Thymus (tissue), 11 donors: ENCODE measurements at regions not wholly inside any gene's neighbourhood (a gene's known extent, or its start where the extent isn't known, plus 50 kb on each side); places are given as distances from the start of the nearest gene placed in this dataset.

Source experiments
- DNase-seq, 9 donors: peaks; one replicate each; pipeline ENCODE4 v3.0.0-alpha.2; 2013; ENCODE audit warnings: low spot score in 9 of 9, low read depth in 6 of 9, missing footprints in 1 of 9
- H3K27ac ChIP-seq, 2 donors: one replicate each; pipeline ENCODE4 v1.5.1; 2013; ENCODE audit warnings: control low read depth in 1 of 2, low read depth in 1 of 2, low read length in 1 of 2, mild to moderate bottlenecking in 1 of 2, moderate library complexity in 1 of 2
- H3K27me3 ChIP-seq, 2 donors: one replicate each; pipeline ENCODE4 v1.5.1; 2013; ENCODE audit warnings: low read length in 1 of 2; ENCODE audit not compliant: control insufficient read depth in 2 of 2, insufficient read depth in 1 of 2
- H3K36me3 ChIP-seq, 2 donors: one replicate each; pipeline ENCODE4 v1.5.1; 2013; ENCODE audit warnings: low read length in 1 of 2, mild to moderate bottlenecking in 1 of 2, moderate library complexity in 1 of 2; ENCODE audit not compliant: control insufficient read depth in 2 of 2, insufficient read depth in 2 of 2
- H3K4me1 ChIP-seq, 2 donors: one replicate each; pipeline ENCODE4 v1.5.1; 2013; ENCODE audit warnings: low read length in 2 of 2; ENCODE audit not compliant: control insufficient read depth in 2 of 2, insufficient read depth in 2 of 2
- H3K4me3 ChIP-seq, 2 donors: one replicate each; pipeline ENCODE4 v1.5.1; 2013; ENCODE audit warnings: low read length in 2 of 2, control low read depth in 1 of 2, mild to moderate bottlenecking in 1 of 2
- H3K9me3 ChIP-seq, 2 donors: one replicate each; pipeline ENCODE4 v1.5.1; 2013; ENCODE audit warnings: low read length in 1 of 2, mild to moderate bottlenecking in 1 of 2; ENCODE audit not compliant: control insufficient read depth in 2 of 2, insufficient read depth in 1 of 2
- WGBS: extraction: QIAGEN DNeasy Blood & Tissue Kit; methylation state at CpG from one replicate; pipeline ENCODE4 v1.1.7; 2013; 5-methylcytosine and 5-hydroxymethylcytosine counted together
- donor health status: healthy.

GRCh38 chr6:3607599-3607998 lies 143.9 kb downstream of the PXDC1 start:
- Histone ChIP-seq H3K4me1 (peaks cover 12 to 20% of the 10 kb centered on the region in 2 donors), H3K9me3 (peaks cover 0 to 6% of the 10 kb centered on the region in 2 donors), H3K27me3 (no peaks in the 10 kb centered on the region), H3K4me3 (no peak overlapping the region), H3K27ac (no peak overlapping the region), H3K36me3 (no peaks in the 10 kb centered on the region)
- no peak for DNase-seq
- 98% methylated on average over 8 of the region's 8 CpGs for WGBS

- Histone ChIP-seq H3K27me3 (no peaks in the 10 kb centered on the region), H3K9me3 (peaks cover 0 to 8% of the 10 kb centered on the region in 2 donors), H3K36me3 (no peaks in the 10 kb centered on the region), H3K4me1 (peaks cover 12 to 21% of the 10 kb centered on the region in 2 donors), H3K27ac (no peak overlapping the region), H3K4me3 (no peak overlapping the region)
- over 99% methylated on average over 4 of the region's 4 CpGs for WGBS
- no peak for DNase-seq
These were observed 144.3 kb downstream of the PXDC1 start for GRCh38 chr6:3607171-3607570.

GRCh38 chr6:3603340-3604130 lies 146.7 kb upstream of the SLC22A23 start:
- peak overlapping the region; percentile 8 to 51 for H3K27ac ChIP-seq
- H3K4me3 ChIP-seq, result no peak overlapping the region
- peaks cover 0 to 8% of the 10 kb centered on the region in 2 donors for H3K9me3 ChIP-seq
- H3K27me3 ChIP-seq, result no peaks in the 10 kb centered on the region
- H3K4me1 ChIP-seq, result peaks cover 12 to 21% of the 10 kb centered on the region in 2 donors
- WGBS, result 40% methylated on average over 5 of the region's 5 CpGs
- DNase-seq, result peak in 8 of 9 donors; percentile 25 to 82 (median 60)
- H3K36me3 ChIP-seq, result no peaks in the 10 kb centered on the region

GRCh38 chr6:3601570-3601969 lies 144.7 kb upstream of the SLC22A23 start:
- no peak for DNase-seq
- Histone ChIP-seq H3K27me3 (no peaks in the 10 kb centered on the region), H3K27ac (no peak overlapping the region), H3K4me1 (peaks cover 12 to 21% of the 10 kb centered on the region in 2 donors), H3K4me3 (no peak overlapping the region), H3K9me3 (peaks cover 0 to 8% of the 10 kb centered on the region in 2 donors), H3K36me3 (no peaks in the 10 kb centered on the region)
- WGBS, result over 99% methylated on average over 3 of the region's 3 CpGs

GRCh38 chr6:3597500-3598064 lies 140.7 kb upstream of the SLC22A23 start:
- peaks cover 0 to 2% of the 10 kb centered on the region in 2 donors for H3K4me1 ChIP-seq
- WGBS, result 96% methylated on average over 4 of the region's 4 CpGs
- H3K4me3 ChIP-seq, result no peak overlapping the region
- peaks cover 0 to 1% of the 10 kb centered on the region in 2 donors for H3K9me3 ChIP-seq
- DNase-seq, result no peak
- no peak overlapping the region for H3K27ac ChIP-seq
- no peaks in the 10 kb centered on the region for H3K36me3 ChIP-seq
- H3K27me3 ChIP-seq, result no peaks in the 10 kb centered on the region

GRCh38 chr6:3596766-3597165 lies 139.9 kb upstream of the SLC22A23 start:
- DNase-seq, result no peak
- Histone ChIP-seq H3K9me3 (no peaks in the 10 kb centered on the region), H3K27me3 (no peaks in the 10 kb centered on the region), H3K27ac (no peak overlapping the region), H3K4me1 (no peaks in the 10 kb centered on the region), H3K4me3 (no peak overlapping the region), H3K36me3 (no peaks in the 10 kb centered on the region)
- WGBS, result 48% methylated on average over 6 of the region's 6 CpGs

- H3K27me3 ChIP-seq, result no peaks in the 10 kb centered on the region
- H3K36me3 ChIP-seq, result no peaks in the 10 kb centered on the region
- no peaks in the 10 kb centered on the region for H3K9me3 ChIP-seq
- no peak overlapping the region for H3K4me3 ChIP-seq
- no peak overlapping the region for H3K27ac ChIP-seq
- DNase-seq, result no peak
- H3K4me1 ChIP-seq, result no peaks in the 10 kb centered on the region
- 95% methylated on average over 2 of the region's 2 CpGs for WGBS
These were observed 137.4 kb upstream of the SLC22A23 start for GRCh38 chr6:3594201-3594600.

- no peak overlapping the region for H3K27ac ChIP-seq
- no peak overlapping the region for H3K4me3 ChIP-seq
- H3K36me3 ChIP-seq, result no peaks in the 10 kb centered on the region
- no peaks in the 10 kb centered on the region for H3K4me1 ChIP-seq
- no peak for DNase-seq
- 97% methylated on average over 6 of the region's 6 CpGs for WGBS
- no peaks in the 10 kb centered on the region for H3K27me3 ChIP-seq
- peaks cover 0 to 3% of the 10 kb centered on the region in 2 donors for H3K9me3 ChIP-seq
These were observed 136.3 kb upstream of the SLC22A23 start for GRCh38 chr6:3593161-3593560.

GRCh38 chr6:3592371-3592941 lies 135.6 kb upstream of the SLC22A23 start:
- H3K36me3 ChIP-seq, result no peaks in the 10 kb centered on the region
- no peak overlapping the region for H3K27ac ChIP-seq
- DNase-seq, result no peak
- no peaks in the 10 kb centered on the region for H3K4me1 ChIP-seq
- WGBS, result 95% methylated on average over 7 of the region's 7 CpGs
- peaks cover 0 to 3% of the 10 kb centered on the region in 2 donors for H3K9me3 ChIP-seq
- no peak overlapping the region for H3K4me3 ChIP-seq
- H3K27me3 ChIP-seq, result no peaks in the 10 kb centered on the region
